Activated B cell treated with CpG ODN at 0.5 μM for 24 hours (primary cell): ENCODE measurements at regions not wholly inside any gene's neighbourhood (a gene's known extent, or its start where the extent isn't known, plus 50 kb on each side); places are given as distances from the start of the nearest gene placed in this dataset.
"Not testable (repeated sequence)": the region's sequence is repeated elsewhere in the genome, so short reads cannot be mapped to it uniquely, and the experiment has no call there.

Experiments
- ATAC-seq: fragments of 200-7000 bp; cut with Tn5 transposase; one replicate; pipeline ENCODE4 v1.10.0; 2021; ENCODE audit warnings: low read depth, mild to moderate bottlenecking, moderate library complexity
- CTCF ChIA-PET: fragments of 350-600 bp; sonication (Branson Sonifier 250); formaldehyde crosslinking; loops from one replicate; lab custom pipeline; 2021; ENCODE audit warnings: antibody characterized with exemption; lab: Charles Lee
- POLR2A ChIA-PET: fragments of 350-600 bp; sonication (Branson Sonifier 250); formaldehyde crosslinking; loops from one replicate; lab custom pipeline; 2021; ENCODE audit warnings: antibody characterized with exemption; lab: Charles Lee
- DNase-seq: peaks from one replicate; pipeline ENCODE4 v3.0.0; 2022
- H3K27ac Mint-ChIP-seq: one replicate; pipeline ENCODE4 v1.8.0; 2020; ENCODE audit warnings: mixed read lengths
- H3K27me3 Mint-ChIP-seq: one replicate; pipeline ENCODE4 v1.8.0; 2021; ENCODE audit warnings: mixed read lengths
- H3K36me3 Mint-ChIP-seq: one replicate; pipeline ENCODE4 v1.8.0; 2021; ENCODE audit warnings: low read depth, mixed read lengths
- H3K4me1 Mint-ChIP-seq: one replicate; pipeline ENCODE4 v1.8.0; 2021; ENCODE audit warnings: mixed read lengths
- H3K4me3 Mint-ChIP-seq: one replicate; pipeline ENCODE4 v1.8.0; 2020; ENCODE audit warnings: mild to moderate bottlenecking, mixed read lengths
- H3K9me3 Mint-ChIP-seq: one replicate; pipeline ENCODE4 v1.8.0; 2020; ENCODE audit warnings: mixed read lengths
- intact Hi-C: fragments of 100-400 bp; cut with micrococcal nuclease; formaldehyde crosslinking; loops from one replicate; pipeline ENCODE4 v1.15.1; 2024
- TF ChIP-seq, protein P1 (sequence below): fragments of 200-600 bp; IDR thresholded peaks from one replicate; pipeline ENCODE4 v1.8.0; 2022; ENCODE audit warnings: antibody characterized with exemption, mild to moderate bottlenecking

DNA sequence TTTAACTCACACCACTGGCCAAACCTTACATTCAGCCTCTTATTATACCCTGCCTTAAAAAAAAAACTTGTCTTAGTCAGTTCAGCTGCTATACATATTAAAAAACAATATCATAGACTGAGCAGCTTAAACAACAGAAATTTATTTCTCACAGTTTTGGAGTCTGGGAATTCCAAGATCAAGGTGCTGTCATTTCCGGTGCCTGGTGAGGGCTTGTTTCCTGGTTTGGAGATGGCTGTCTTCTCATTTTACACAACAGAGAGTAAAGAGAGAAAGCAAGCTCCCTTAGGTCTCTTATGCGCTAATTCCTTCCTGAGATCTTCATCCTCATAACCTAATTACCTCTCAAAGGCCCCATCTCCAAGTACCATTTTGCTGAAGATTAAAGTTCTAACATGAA is 769.2 kb downstream of the DIAPH3 start:
- CTCF ChIA-PET: no interaction called here
- H3K9me3 Mint-ChIP-seq: no peaks in the 10 kb centered on the region
- no peak overlapping the region for H3K27ac Mint-ChIP-seq
- H3K4me1 Mint-ChIP-seq: peaks cover 1% of the 10 kb centered on the region
- no peak for DNase-seq
- intact Hi-C loops: no loop called here
- no peak overlapping the region for H3K4me3 Mint-ChIP-seq
- TF ChIP-seq, protein P1, sequence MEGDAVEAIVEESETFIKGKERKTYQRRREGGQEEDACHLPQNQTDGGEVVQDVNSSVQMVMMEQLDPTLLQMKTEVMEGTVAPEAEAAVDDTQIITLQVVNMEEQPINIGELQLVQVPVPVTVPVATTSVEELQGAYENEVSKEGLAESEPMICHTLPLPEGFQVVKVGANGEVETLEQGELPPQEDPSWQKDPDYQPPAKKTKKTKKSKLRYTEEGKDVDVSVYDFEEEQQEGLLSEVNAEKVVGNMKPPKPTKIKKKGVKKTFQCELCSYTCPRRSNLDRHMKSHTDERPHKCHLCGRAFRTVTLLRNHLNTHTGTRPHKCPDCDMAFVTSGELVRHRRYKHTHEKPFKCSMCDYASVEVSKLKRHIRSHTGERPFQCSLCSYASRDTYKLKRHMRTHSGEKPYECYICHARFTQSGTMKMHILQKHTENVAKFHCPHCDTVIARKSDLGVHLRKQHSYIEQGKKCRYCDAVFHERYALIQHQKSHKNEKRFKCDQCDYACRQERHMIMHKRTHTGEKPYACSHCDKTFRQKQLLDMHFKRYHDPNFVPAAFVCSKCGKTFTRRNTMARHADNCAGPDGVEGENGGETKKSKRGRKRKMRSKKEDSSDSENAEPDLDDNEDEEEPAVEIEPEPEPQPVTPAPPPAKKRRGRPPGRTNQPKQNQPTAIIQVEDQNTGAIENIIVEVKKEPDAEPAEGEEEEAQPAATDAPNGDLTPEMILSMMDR: no peak
- H3K36me3 Mint-ChIP-seq: no peaks in the 10 kb centered on the region
- no peaks in the 10 kb centered on the region for H3K27me3 Mint-ChIP-seq
- POLR2A ChIA-PET: no interaction called here
- no peak for ATAC-seq

DNA sequence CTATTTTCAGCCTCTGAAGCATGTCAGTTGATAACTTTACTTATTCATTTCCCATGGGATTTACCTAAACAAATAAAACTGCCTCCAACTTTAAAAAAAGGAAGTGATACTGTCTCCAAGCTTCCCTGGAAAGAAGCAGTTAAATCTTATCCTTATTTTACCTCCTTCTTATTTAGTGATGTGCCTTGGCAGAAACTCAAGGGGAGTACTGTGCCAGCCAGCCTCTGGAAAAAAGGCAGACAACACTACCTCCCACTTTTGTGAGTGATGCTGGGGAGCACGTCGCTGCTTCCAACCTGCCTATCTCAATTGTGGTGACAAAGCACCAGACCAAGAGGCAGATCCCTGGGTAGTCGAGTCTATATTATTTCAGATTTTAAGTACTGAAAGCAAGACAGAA is 765.6 kb downstream of the DIAPH3 start:
- Mint-ChIP-seq H3K36me3 (no peaks in the 10 kb centered on the region), H3K9me3 (peaks cover 6% of the 10 kb centered on the region), H3K4me3 (no peak overlapping the region), H3K27me3 (no peaks in the 10 kb centered on the region), H3K4me1 (peaks cover 1% of the 10 kb centered on the region), H3K27ac (no peak overlapping the region)
- DNase-seq (no peak), ATAC-seq (no peak)
- TF ChIP-seq, protein P1: no peak
- ChIA-PET CTCF (no interaction called here), POLR2A (no interaction called here)
- intact Hi-C loops: no loop called here

DNA sequence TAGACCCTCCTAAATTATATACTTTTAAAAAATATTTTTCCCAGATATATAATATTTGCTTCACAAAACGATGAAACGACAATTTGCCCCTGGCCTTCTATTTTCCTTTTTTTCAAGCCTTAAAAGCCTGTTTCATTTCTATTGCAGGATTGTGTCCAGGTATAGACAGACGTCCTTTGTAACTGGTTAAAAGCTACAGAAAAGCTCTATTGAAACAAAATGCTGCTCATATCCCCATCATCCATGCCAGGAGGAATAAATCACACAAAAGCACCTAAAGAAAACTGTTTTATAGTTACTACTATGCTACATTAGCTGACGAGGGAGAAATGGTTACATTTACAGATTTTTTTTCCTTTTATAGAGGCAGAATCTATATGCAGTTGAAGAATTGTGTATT is 765.1 kb downstream of the DIAPH3 start:
- POLR2A ChIA-PET: no interaction called here
- CTCF ChIA-PET: no interaction called here
- Mint-ChIP-seq H3K4me3 (no peak overlapping the region), H3K9me3 (peaks cover 9% of the 10 kb centered on the region), H3K36me3 (no peaks in the 10 kb centered on the region), H3K27me3 (no peaks in the 10 kb centered on the region), H3K4me1 (peaks cover 1% of the 10 kb centered on the region), H3K27ac (no peak overlapping the region)
- TF ChIP-seq, protein P1: no peak
- intact Hi-C loops: no loop called here
- ATAC-seq (no peak), DNase-seq (no peak)

DNA sequence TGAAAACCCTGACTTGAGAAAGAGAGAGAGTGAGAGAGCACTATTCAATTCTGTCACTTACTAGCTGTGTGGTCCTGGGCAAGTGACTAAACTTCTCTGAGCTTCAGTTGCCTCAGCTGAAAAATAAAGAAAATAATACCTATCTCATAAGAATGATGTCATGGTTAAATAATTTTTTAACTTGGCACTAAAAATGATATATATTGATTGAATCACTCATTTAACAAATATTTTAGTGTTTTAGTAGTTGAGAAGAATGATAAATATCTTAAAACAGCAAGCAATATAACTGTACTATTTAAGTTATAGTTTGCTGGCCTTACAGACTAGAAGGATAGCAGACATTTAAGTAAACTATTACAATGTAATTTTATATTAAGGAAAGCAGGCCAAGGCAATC is 764.2 kb downstream of the DIAPH3 start:
- Mint-ChIP-seq H3K27me3 (no peaks in the 10 kb centered on the region), H3K27ac (no peak overlapping the region), H3K4me1 (peaks cover 1% of the 10 kb centered on the region), H3K36me3 (no peaks in the 10 kb centered on the region), H3K9me3 (peaks cover 9% of the 10 kb centered on the region), H3K4me3 (no peak overlapping the region)
- POLR2A ChIA-PET: no interaction called here
- CTCF ChIA-PET: no interaction called here
- intact Hi-C loops: no loop called here
- DNase-seq (no peak), ATAC-seq (no peak)
- TF ChIP-seq, protein P1: no peak

DNA sequence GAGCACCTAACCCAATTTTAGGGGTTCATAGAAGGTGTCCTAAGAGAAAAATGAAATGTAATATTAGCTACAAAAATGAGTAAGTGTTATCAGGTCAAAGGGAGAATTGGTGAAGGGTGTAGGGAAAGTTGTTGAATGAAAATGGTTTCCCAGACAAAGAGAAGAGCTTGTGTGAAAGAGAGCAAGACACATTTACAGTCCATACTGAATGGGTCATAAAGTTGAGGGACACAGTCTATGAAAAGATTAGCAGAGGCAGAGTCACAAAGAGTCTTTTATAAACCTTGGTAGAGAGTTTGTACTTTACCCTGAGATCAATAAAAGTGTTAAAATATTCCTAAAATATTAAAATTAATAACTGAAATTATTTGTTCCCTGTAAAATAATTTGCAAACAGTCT is 759.4 kb downstream of the DIAPH3 start:
- no peak for DNase-seq
- Mint-ChIP-seq H3K27me3 (no peaks in the 10 kb centered on the region), H3K36me3 (no peaks in the 10 kb centered on the region), H3K27ac (no peak overlapping the region), H3K9me3 (peaks cover 23% of the 10 kb centered on the region), H3K4me3 (no peak overlapping the region), H3K4me1 (no peaks in the 10 kb centered on the region)
- no peak for ATAC-seq
- CTCF ChIA-PET: interaction anchor here (0.9 kb wide), 1 partner anchor 13 kb away, joined by 3 read pairs; no protein-coding TSS in a partner anchor
- POLR2A ChIA-PET: no interaction called here
- TF ChIP-seq, protein P1: no peak
- intact Hi-C loops: no loop called here

DNA sequence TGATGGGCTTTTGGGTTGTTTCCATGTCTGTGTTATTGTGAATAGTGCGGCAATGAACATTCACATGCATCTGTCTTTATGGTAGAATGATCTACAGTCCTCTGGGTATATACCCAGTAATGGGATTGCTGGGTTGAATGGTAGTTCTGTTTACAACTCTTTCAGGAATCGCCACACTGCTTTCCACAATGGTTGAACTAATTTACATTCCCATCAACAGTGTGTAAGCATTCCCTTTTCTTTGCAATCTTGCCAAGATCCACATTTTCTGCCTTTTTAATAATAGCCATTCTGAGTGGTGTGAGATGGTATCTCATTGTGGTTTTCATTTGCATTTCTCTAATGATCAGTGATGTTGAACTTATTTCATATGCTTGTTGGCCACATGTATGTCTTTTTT is 756.5 kb downstream of the DIAPH3 start:
- DNase-seq, H3K36me3 Mint-ChIP-seq, H3K27ac Mint-ChIP-seq, ATAC-seq, H3K4me1 Mint-ChIP-seq, intact Hi-C loops, CTCF ChIA-PET, H3K27me3 Mint-ChIP-seq, POLR2A ChIA-PET, H3K4me3 Mint-ChIP-seq: not testable (repeated sequence)
- peaks cover 23% of the 10 kb centered on the region for H3K9me3 Mint-ChIP-seq
